ENCODE measurements at regions not wholly inside any gene's neighbourhood (a gene's known extent, or its start where the extent isn't known, plus 50 kb on each side); places are given as distances from the start of the nearest gene placed in this dataset.

- Mint-ChIP-seq H3K36me3 (ENCODE audit: insufficient read depth, unreplicated experiment) (no peaks in the 10 kb centered on the region), H3K27ac (ENCODE audit: low read depth, unreplicated experiment) (peak overlapping the region; percentile 33), H3K4me3 (ENCODE audit: unreplicated experiment) (no peak overlapping the region), H3K4me1 (ENCODE audit: insufficient read depth, unreplicated experiment) (peaks cover 7% of the 10 kb centered on the region), H3K9me3 (ENCODE audit: unreplicated experiment) (no peaks in the 10 kb centered on the region), H3K27me3 (ENCODE audit: insufficient read depth, unreplicated experiment) (no peaks in the 10 kb centered on the region)
- no TSS peak for BruUV-seq (replicated peaks)
- peak; percentile 53 for DNase-seq (ENCODE audit: unreplicated experiment)
- CTCF ChIA-PET, result interaction anchor here (0.8 kb wide), 1 partner anchor 218 kb away, joined by 3 read pairs; no protein-coding TSS in a partner anchor
- intact Hi-C loops (cut with micrococcal nuclease), result no loop called here
- TF ChIP-seq CTCF (IDR thresholded peaks at IDR 0.05; ENCODE audit: unreplicated experiment), result no peak
- POLR2A ChIA-PET, result interaction anchor here (1.4 kb wide), 1 partner anchor 87 kb away, joined by 4 read pairs; no protein-coding TSS in a partner anchor
These were observed 288.5 kb downstream of the SP3 start for GRCh38 chr2:173676647-173677046.

GRCh38 chr2:173678186-173678585, 287.0 kb downstream of the SP3 start:
- ChIA-PET CTCF (no interaction called here), POLR2A (interaction anchor here (1.1 kb wide), 1 partner anchor 10 kb away, joined by 3 read pairs; no protein-coding TSS in a partner anchor)
- no peaks in the 10 kb centered on the region for H3K27me3 Mint-ChIP-seq (ENCODE audit: insufficient read depth, unreplicated experiment)
- no peaks in the 10 kb centered on the region for H3K36me3 Mint-ChIP-seq (ENCODE audit: insufficient read depth, unreplicated experiment)
- H3K27ac Mint-ChIP-seq (ENCODE audit: low read depth, unreplicated experiment), result no peak overlapping the region
- no peak for DNase-seq (ENCODE audit: unreplicated experiment)
- intact Hi-C loops (cut with micrococcal nuclease), result no loop called here
- no TSS peak for BruUV-seq (replicated peaks)
- TF ChIP-seq CTCF (IDR thresholded peaks at IDR 0.05; ENCODE audit: unreplicated experiment), result no peak
- H3K4me1 Mint-ChIP-seq (ENCODE audit: insufficient read depth, unreplicated experiment), result peaks cover 7% of the 10 kb centered on the region
- no peak overlapping the region for H3K4me3 Mint-ChIP-seq (ENCODE audit: unreplicated experiment)
- no peaks in the 10 kb centered on the region for H3K9me3 Mint-ChIP-seq (ENCODE audit: unreplicated experiment)

- Mint-ChIP-seq H3K9me3 (ENCODE audit: unreplicated experiment) (no peaks in the 10 kb centered on the region), H3K4me3 (ENCODE audit: unreplicated experiment) (no peak overlapping the region), H3K27ac (ENCODE audit: low read depth, unreplicated experiment) (no peak overlapping the region), H3K27me3 (ENCODE audit: insufficient read depth, unreplicated experiment) (no peaks in the 10 kb centered on the region), H3K4me1 (ENCODE audit: insufficient read depth, unreplicated experiment) (peaks cover 7% of the 10 kb centered on the region), H3K36me3 (ENCODE audit: insufficient read depth, unreplicated experiment) (no peaks in the 10 kb centered on the region)
- POLR2A ChIA-PET, result no interaction called here
- intact Hi-C loops (cut with micrococcal nuclease), result no loop called here
- CTCF ChIA-PET, result no interaction called here
- no TSS peak for BruUV-seq (replicated peaks)
- no peak for DNase-seq (ENCODE audit: unreplicated experiment)
- TF ChIP-seq CTCF (IDR thresholded peaks at IDR 0.05; ENCODE audit: unreplicated experiment), result no peak
These were observed 284.6 kb downstream of the SP3 start for GRCh38 chr2:173680574-173680973.

GRCh38 chr2:173681881-173682650, 283.1 kb downstream of the SP3 start:
- ChIA-PET POLR2A (no interaction called here), CTCF (no interaction called here)
- Mint-ChIP-seq H3K4me1 (ENCODE audit: insufficient read depth, unreplicated experiment) (no peaks in the 10 kb centered on the region), H3K36me3 (ENCODE audit: insufficient read depth, unreplicated experiment) (no peaks in the 10 kb centered on the region), H3K4me3 (ENCODE audit: unreplicated experiment) (no peak overlapping the region), H3K27me3 (ENCODE audit: insufficient read depth, unreplicated experiment) (no peaks in the 10 kb centered on the region), H3K9me3 (ENCODE audit: unreplicated experiment) (no peaks in the 10 kb centered on the region), H3K27ac (ENCODE audit: low read depth, unreplicated experiment) (no peak overlapping the region)
- intact Hi-C loops (cut with micrococcal nuclease), result no loop called here
- no peak for DNase-seq (ENCODE audit: unreplicated experiment)
- no peak for TF ChIP-seq CTCF (IDR thresholded peaks at IDR 0.05; ENCODE audit: unreplicated experiment)
- BruUV-seq (replicated peaks), result no TSS peak
